GM13976 (cell line): ENCODE measurements at regions not wholly inside any gene's neighbourhood (a gene's known extent, or its start where the extent isn't known, plus 50 kb on each side); places are given as distances from the start of the nearest gene placed in this dataset.

ENCODE experiments used
- DNase-seq: peaks from one replicate; pipeline ENCODE4 v3.0.0; 2012; ENCODE audit warnings: low spot score
- CTCF ChIP-seq: IDR thresholded peaks from 2 replicates; pipeline ENCODE4 v1.5.1; 2012; ENCODE audit warnings: borderline replicate concordance, mild to moderate bottlenecking; ENCODE audit not compliant: insufficient read depth; ENCODE audit errors: extremely low read depth, missing control alignments, control extremely low read depth
- in situ Hi-C: fragments of 300-500 bp; cut with MboI; formaldehyde crosslinking; loops from one replicate; pipeline ENCODE4 v1.12.0; 2022; ENCODE audit warnings: low sequenced_read_pairs, mixed read lengths, inconsistent platforms; ENCODE audit not compliant: unreplicated experiment

GRCh38 chr19:28008695-28009094 is 1204.3 kb downstream of the UQCRFS1 start:
- in situ Hi-C loops = no loop called here
- no peak for TF ChIP-seq CTCF
- DNase-seq = no peak

- in situ Hi-C loops = no loop called here
Measured at GRCh38 chr19:28003543-28003942, 1209.4 kb downstream of the UQCRFS1 start.

GRCh38 chr19:27997069-27997468 is 1215.9 kb downstream of the UQCRFS1 start:
- DNase-seq = no peak
- in situ Hi-C loops = loop anchor here (25.0 kb wide), 1 partner anchor 315 kb away; no protein-coding TSS in a partner anchor
- TF ChIP-seq CTCF = no peak

More at GRCh38 chr19:28003543-28003942, 1209.4 kb downstream of the UQCRFS1 start:
- no peak for DNase-seq
- no peak for TF ChIP-seq CTCF

GRCh38 chr19:27993619-27994570 is 1219.1 kb downstream of the UQCRFS1 start:
- no peak for DNase-seq
- no peak for TF ChIP-seq CTCF
- in situ Hi-C loops = loop anchor here (25.0 kb wide), 1 partner anchor 318 kb away; no protein-coding TSS in a partner anchor

- DNase-seq = no peak
- TF ChIP-seq CTCF = no peak
- in situ Hi-C loops = loop anchor here (25.0 kb wide), 1 partner anchor 326 kb away; no protein-coding TSS in a partner anchor
Measured at GRCh38 chr19:27986299-27986698, 1226.7 kb downstream of the UQCRFS1 start.

GRCh38 chr19:27975419-27976005 is 1237.4 kb downstream of the UQCRFS1 start:
- DNase-seq = no peak
- no peak for TF ChIP-seq CTCF
- in situ Hi-C loops = loop anchor here (25.0 kb wide), 1 partner anchor 337 kb away; no protein-coding TSS in a partner anchor
